Stimulated activated naive CD8-positive, alpha-beta T cell treated with anti-CD3 and anti-CD28 coated beads, Interleukin-15, amount 100 ng/mL, for 72 hours (primary cell): ENCODE measurements at regions not wholly inside any gene's neighbourhood (a gene's known extent, or its start where the extent isn't known, plus 50 kb on each side); places are given as distances from the start of the nearest gene placed in this dataset.

Experiments
- ATAC-seq: fragments of 150-1000 bp; cut with Tn5 transposase; 2 replicates; pipeline ENCODE4 v1.10.0; 2021; ENCODE audit warnings: mild to moderate bottlenecking, moderate library complexity
- DNase-seq, 2 donors: peaks; one replicate each; pipeline ENCODE4 v3.0.0; 2021 to 2022
- H3K27ac Mint-ChIP-seq, 2 donors: one replicate each; pipeline ENCODE4 v1.8.0; 2022; ENCODE audit warnings: mild to moderate bottlenecking in 2 of 2, mixed read lengths in 2 of 2, moderate library complexity in 2 of 2
- H3K27me3 Mint-ChIP-seq: one replicate; pipeline ENCODE4 v1.8.0; 2022; ENCODE audit warnings: mixed read lengths
- H3K4me1 Mint-ChIP-seq: one replicate; pipeline ENCODE4 v1.8.0; 2022; ENCODE audit warnings: mild to moderate bottlenecking, mixed read lengths
- H3K4me3 Mint-ChIP-seq, 2 donors: one replicate each; pipeline ENCODE4 v1.8.0; 2022; ENCODE audit warnings: mild to moderate bottlenecking in 2 of 2, mixed read lengths in 2 of 2, moderate library complexity in 1 of 2
- H3K9me3 Mint-ChIP-seq, 2 donors: one replicate each; pipeline ENCODE4 v1.8.0; 2022; ENCODE audit warnings: mixed read lengths in 2 of 2

- ATAC-seq: no peak
- Mint-ChIP-seq H3K9me3 (peaks cover 0 to 9% of the 10 kb centered on the region in 2 donors), H3K27ac (no peak overlapping the region), H3K4me3 (no peak overlapping the region), H3K27me3 (no peaks in the 10 kb centered on the region), H3K4me1 (no peaks in the 10 kb centered on the region)
- no peak for DNase-seq
These were observed 210.5 kb downstream of the ELAVL2 start for GRCh38 chr9:23615569-23615968.

GRCh38 chr9:23621188-23621587 lies 204.9 kb downstream of the ELAVL2 start:
- H3K9me3 Mint-ChIP-seq: peaks cover 13 to 17% of the 10 kb centered on the region in 2 donors
- no peaks in the 10 kb centered on the region for H3K27me3 Mint-ChIP-seq
- no peaks in the 10 kb centered on the region for H3K4me1 Mint-ChIP-seq
- ATAC-seq: no peak
- no peak overlapping the region for H3K27ac Mint-ChIP-seq
- no peak overlapping the region for H3K4me3 Mint-ChIP-seq
- no peak for DNase-seq

GRCh38 chr9:23621924-23622323 lies 204.1 kb downstream of the ELAVL2 start:
- Mint-ChIP-seq H3K27me3 (no peaks in the 10 kb centered on the region), H3K9me3 (peaks cover 13 to 17% of the 10 kb centered on the region in 2 donors), H3K27ac (no peak overlapping the region), H3K4me1 (no peaks in the 10 kb centered on the region), H3K4me3 (no peak overlapping the region)
- no peak for DNase-seq
- ATAC-seq: no peak

- Mint-ChIP-seq H3K27ac (no peak overlapping the region), H3K27me3 (no peaks in the 10 kb centered on the region), H3K4me3 (no peak overlapping the region), H3K4me1 (no peaks in the 10 kb centered on the region), H3K9me3 (peaks cover 13 to 17% of the 10 kb centered on the region in 2 donors)
- ATAC-seq (no peak), DNase-seq (no peak)
These were observed 203.6 kb downstream of the ELAVL2 start for GRCh38 chr9:23622396-23622795.

GRCh38 chr9:23630488-23630887 lies 195.6 kb downstream of the ELAVL2 start:
- no peak overlapping the region for H3K4me3 Mint-ChIP-seq
- H3K4me1 Mint-ChIP-seq: no peaks in the 10 kb centered on the region
- DNase-seq (no peak), ATAC-seq (no peak)
- no peaks in the 10 kb centered on the region for H3K27me3 Mint-ChIP-seq
- H3K27ac Mint-ChIP-seq: no peak overlapping the region
- peaks cover 5 to 15% of the 10 kb centered on the region in 2 donors for H3K9me3 Mint-ChIP-seq

- no peak overlapping the region for H3K4me3 Mint-ChIP-seq
- no peak for DNase-seq
- H3K27ac Mint-ChIP-seq: no peak overlapping the region
- no peaks in the 10 kb centered on the region for H3K4me1 Mint-ChIP-seq
- peaks cover 5 to 12% of the 10 kb centered on the region in 2 donors for H3K9me3 Mint-ChIP-seq
- no peaks in the 10 kb centered on the region for H3K27me3 Mint-ChIP-seq
- ATAC-seq: no peak
These were observed 190.8 kb downstream of the ELAVL2 start for GRCh38 chr9:23635276-23635675.

- DNase-seq (no peak), ATAC-seq (no peak)
- no peaks in the 10 kb centered on the region for H3K4me1 Mint-ChIP-seq
- H3K4me3 Mint-ChIP-seq: no peak overlapping the region
- no peaks in the 10 kb centered on the region for H3K27me3 Mint-ChIP-seq
- H3K27ac Mint-ChIP-seq: no peak overlapping the region
- peaks cover 5 to 12% of the 10 kb centered on the region in 2 donors for H3K9me3 Mint-ChIP-seq
These were observed 189.8 kb downstream of the ELAVL2 start for GRCh38 chr9:23636199-23636598.

GRCh38 chr9:23638011-23638410 lies 188.0 kb downstream of the ELAVL2 start:
- ATAC-seq (no peak), DNase-seq (no peak)
- Mint-ChIP-seq H3K4me3 (no peak overlapping the region), H3K4me1 (no peaks in the 10 kb centered on the region), H3K27ac (no peak overlapping the region), H3K9me3 (peaks cover 5 to 14% of the 10 kb centered on the region in 2 donors), H3K27me3 (no peaks in the 10 kb centered on the region)

- Mint-ChIP-seq H3K9me3 (peaks cover 5 to 23% of the 10 kb centered on the region in 2 donors), H3K4me3 (no peak overlapping the region), H3K27me3 (no peaks in the 10 kb centered on the region), H3K4me1 (no peaks in the 10 kb centered on the region), H3K27ac (no peak overlapping the region)
- DNase-seq: no peak
- ATAC-seq: no peak
These were observed 187.1 kb downstream of the ELAVL2 start for GRCh38 chr9:23638837-23639426.
